Endothelial cell of umbilical vein (primary cell): ENCODE measurements at regions not wholly inside any gene's neighbourhood (a gene's known extent, or its start where the extent isn't known, plus 50 kb on each side); places are given as distances from the start of the nearest gene placed in this dataset.

Source experiments
- BruUV-seq: library from RNA; stranded (reverse); fragments of 400-500 nt; replicated peaks from 2 replicates; lab custom pipeline; 2021; lab: Mats Ljungman, UMichigan
- CTCF ChIA-PET: fragments of 300-600, 350-600 bp; sonication (Branson Sonifier 250); formaldehyde crosslinking; loops from one replicate; lab custom pipeline; 2021; ENCODE audit warnings: antibody characterized with exemption, inconsistent platforms; lab: Charles Lee
- POLR2A ChIA-PET: fragments of 300-600, 350-600 bp; sonication (Branson Sonifier 250); formaldehyde crosslinking; loops from one replicate; lab custom pipeline; 2021; ENCODE audit warnings: antibody characterized with exemption, inconsistent platforms; lab: Charles Lee
- DNase-seq: peaks from one replicate; pipeline ENCODE4 v3.0.0-alpha.2; 2011; ENCODE audit warnings: low read depth, low spot score
- FAIRE-seq: peaks from 2 replicates; lab custom pipeline; 2011; peaks lifted over from hg19 to GRCh38; lab: Jason Lieb, UNC
- H2AFZ ChIP-seq: 2 replicates; pipeline ENCODE4 v1.6.0; 2012; ENCODE audit warnings: low read depth, low read length, control low read depth, inconsistent platforms
- H3K27ac ChIP-seq: 2 replicates; pipeline ENCODE4 v1.5.1; 2011; ENCODE audit warnings: low read depth, mild to moderate bottlenecking, control low read depth, low read length, moderate library complexity; ENCODE audit not compliant: insufficient read depth
- H3K27me3 ChIP-seq, 2 experiments: 2 replicates each; pipeline versions ENCODE4 v1.6.0 to v1.6.1; 2011; ENCODE audit warnings: low read length in 2 of 2, mixed read lengths in 1 of 2; ENCODE audit not compliant: control insufficient read depth in 2 of 2, insufficient read depth in 2 of 2
- H3K36me3 ChIP-seq, 2 experiments: 2 replicates in 1 of 2; 3 replicates in 1 of 2; pipeline ENCODE4 v1.5.1; 2011; ENCODE audit warnings: low read length in 2 of 2, mild to moderate bottlenecking in 1 of 2, moderate library complexity in 1 of 2; ENCODE audit not compliant: control insufficient read depth in 2 of 2, insufficient read depth in 2 of 2; ENCODE audit errors: extremely low read depth in 1 of 2
- H3K4me1 ChIP-seq: 3 replicates; pipeline ENCODE4 v1.5.1; 2011; ENCODE audit warnings: mild to moderate bottlenecking, low read length; ENCODE audit not compliant: control insufficient read depth, insufficient read depth; ENCODE audit errors: extremely low read depth
- H3K4me2 ChIP-seq: 2 replicates; pipeline ENCODE4 v1.6.1; 2011; ENCODE audit warnings: low read length, control low read depth, mixed read lengths; ENCODE audit not compliant: insufficient read depth
- H3K4me3 ChIP-seq, 3 experiments: fragments of 200-600 bp in 1 of 3; sonication (generic), shearing (Covaris generic) in 1 of 3; replicated peaks in 1 of 3; 2 replicates each; pipeline ENCODE4 v1.5.1; 2011 to 2016; ENCODE audit warnings: control low read depth in 3 of 3, low read length in 3 of 3, mild to moderate bottlenecking in 2 of 3, inconsistent platforms in 1 of 3, low read depth in 1 of 3, moderate library complexity in 1 of 3; ENCODE audit not compliant: insufficient read depth in 1 of 3
- H3K79me2 ChIP-seq: 2 replicates; pipeline ENCODE4 v1.6.0; 2012; ENCODE audit warnings: low read length, inconsistent platforms; ENCODE audit not compliant: control insufficient read depth, insufficient read depth
- H3K9ac ChIP-seq: replicated peaks from 2 replicates; pipeline ENCODE3; 2011; ENCODE audit warnings: low read length, control low read depth; ENCODE audit not compliant: insufficient read depth; ENCODE audit errors: extremely low read depth
- H3K9me1 ChIP-seq: replicated peaks from 3 replicates; pipeline ENCODE4 v1.6.0; 2011; ENCODE audit warnings: mild to moderate bottlenecking, low read length; ENCODE audit not compliant: control insufficient read depth, insufficient read depth; ENCODE audit errors: extremely low read depth
- H3K9me3 ChIP-seq: replicated peaks from 2 replicates; pipeline ENCODE4 v1.5.1; 2012; ENCODE audit warnings: low read length, inconsistent platforms; ENCODE audit not compliant: control insufficient read depth, insufficient read depth
- H4K20me1 ChIP-seq: replicated peaks from 2 replicates; pipeline ENCODE3; 2011; ENCODE audit warnings: mild to moderate bottlenecking, low read length; ENCODE audit not compliant: control insufficient read depth, insufficient read depth; ENCODE audit errors: extremely low read depth
- EZH2 ChIP-seq: IDR thresholded peaks from 2 replicates; pipeline ENCODE4 v1.6.1; 2012; ENCODE audit warnings: borderline replicate concordance, low read depth, mild to moderate bottlenecking, moderate library complexity, low read length, inconsistent platforms; ENCODE audit not compliant: severe bottlenecking
- FOS ChIP-seq: IDR thresholded peaks from 2 replicates; pipeline ENCODE4 v1.6.1; 2011; ENCODE audit warnings: mild to moderate bottlenecking, low read length, moderate library complexity, borderline replicate concordance; ENCODE audit not compliant: insufficient read depth
- GATA2 ChIP-seq: IDR thresholded peaks from 2 replicates; pipeline ENCODE4 v1.7.0; 2011; ENCODE audit warnings: low read depth, mild to moderate bottlenecking, moderate library complexity, mixed read lengths, low read length; ENCODE audit not compliant: insufficient read length, insufficient read depth
- MYC ChIP-seq: IDR thresholded peaks from one replicate; pipeline ENCODE4 v1.6.1; 2011; ENCODE audit warnings: mild to moderate bottlenecking, low read depth, low read length
- POLR2A ChIP-seq: IDR thresholded peaks from 2 replicates; pipeline ENCODE4 v1.6.1; 2012; ENCODE audit warnings: low read depth, mild to moderate bottlenecking, control low read depth, low read length
- POLR2AphosphoS5 ChIP-seq: IDR thresholded peaks from 2 replicates; pipeline ENCODE4 v1.6.1; 2012; ENCODE audit warnings: low read depth, mild to moderate bottlenecking, control low read depth, low read length, moderate library complexity; ENCODE audit not compliant: insufficient read depth
- dilution Hi-C: fragments of 300-500 bp; cut with MboI; formaldehyde crosslinking; loops from one replicate; pipeline ENCODE4 v1.15.0; 2019; ENCODE audit warnings: low sequenced_read_pairs; ENCODE audit not compliant: extremely low pct_ligation_motif_present
- intact Hi-C: fragments of 100-400 bp; cut with micrococcal nuclease; formaldehyde crosslinking; loops from one replicate; pipeline ENCODE4 v1.10.0; 2022
- TF ChIP-seq, protein P1 (sequence below), 2 donors: IDR thresholded peaks; 1 replicate in 1 of 2; 2 replicates in 1 of 2; pipeline ENCODE4 v1.5.1; 2011; ENCODE audit warnings: low read length in 2 of 2, mild to moderate bottlenecking in 2 of 2, moderate library complexity in 2 of 2, control low read depth in 1 of 2, inconsistent platforms in 1 of 2, low read depth in 1 of 2; ENCODE audit not compliant: insufficient read depth in 1 of 2; ENCODE audit errors: extremely low read depth in 1 of 2

- Histone ChIP-seq H2AFZ (no peak overlapping the region), H3K27ac (no peak overlapping the region), H3K79me2 (no peaks in the 10 kb centered on the region), H3K9ac (no peak overlapping the region), H3K4me3 (no peak overlapping the region), H3K27me3 (no peaks in the 10 kb centered on the region), H3K4me2 (no peak overlapping the region), H3K9me1 (no peaks in the 10 kb centered on the region), H3K36me3 (no peaks in the 10 kb centered on the region), H4K20me1 (no peaks in the 10 kb centered on the region), H3K4me1 (no peaks in the 10 kb centered on the region), H3K9me3 (no peaks in the 10 kb centered on the region)
- CTCF ChIA-PET: no interaction called here
- DNase-seq: no peak
- BruUV-seq: no TSS peak
- FAIRE-seq: no peak
- intact Hi-C loops (no loop called here), dilution Hi-C loops (no loop called here)
- TF ChIP-seq FOS (no peak), POLR2A (no peak), POLR2AphosphoS5 (no peak), MYC (no peak), EZH2 (no peak), GATA2 (no peak)
- TF ChIP-seq, protein P1, sequence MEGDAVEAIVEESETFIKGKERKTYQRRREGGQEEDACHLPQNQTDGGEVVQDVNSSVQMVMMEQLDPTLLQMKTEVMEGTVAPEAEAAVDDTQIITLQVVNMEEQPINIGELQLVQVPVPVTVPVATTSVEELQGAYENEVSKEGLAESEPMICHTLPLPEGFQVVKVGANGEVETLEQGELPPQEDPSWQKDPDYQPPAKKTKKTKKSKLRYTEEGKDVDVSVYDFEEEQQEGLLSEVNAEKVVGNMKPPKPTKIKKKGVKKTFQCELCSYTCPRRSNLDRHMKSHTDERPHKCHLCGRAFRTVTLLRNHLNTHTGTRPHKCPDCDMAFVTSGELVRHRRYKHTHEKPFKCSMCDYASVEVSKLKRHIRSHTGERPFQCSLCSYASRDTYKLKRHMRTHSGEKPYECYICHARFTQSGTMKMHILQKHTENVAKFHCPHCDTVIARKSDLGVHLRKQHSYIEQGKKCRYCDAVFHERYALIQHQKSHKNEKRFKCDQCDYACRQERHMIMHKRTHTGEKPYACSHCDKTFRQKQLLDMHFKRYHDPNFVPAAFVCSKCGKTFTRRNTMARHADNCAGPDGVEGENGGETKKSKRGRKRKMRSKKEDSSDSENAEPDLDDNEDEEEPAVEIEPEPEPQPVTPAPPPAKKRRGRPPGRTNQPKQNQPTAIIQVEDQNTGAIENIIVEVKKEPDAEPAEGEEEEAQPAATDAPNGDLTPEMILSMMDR (IDR thresholded peaks at IDR 0.05; ENCODE audit: extremely low read depth in 1 of 2, insufficient read depth in 1 of 2, low read depth in 1 of 2, low read length in 2 of 2): no peak
- POLR2A ChIA-PET: no interaction called here
Observed at GRCh38 chr7:125336326-125336725, 406.7 kb upstream of the POT1 start.
